CD1c-positive myeloid dendritic cell (primary cell): ENCODE measurements at regions not wholly inside any gene's neighbourhood (a gene's known extent, or its start where the extent isn't known, plus 50 kb on each side); places are given as distances from the start of the nearest gene placed in this dataset.

Source experiments
- DNase-seq: peaks from one replicate; pipeline ENCODE4 v3.0.0-alpha.2; 2016; ENCODE audit errors: extremely low spot score

DNA sequence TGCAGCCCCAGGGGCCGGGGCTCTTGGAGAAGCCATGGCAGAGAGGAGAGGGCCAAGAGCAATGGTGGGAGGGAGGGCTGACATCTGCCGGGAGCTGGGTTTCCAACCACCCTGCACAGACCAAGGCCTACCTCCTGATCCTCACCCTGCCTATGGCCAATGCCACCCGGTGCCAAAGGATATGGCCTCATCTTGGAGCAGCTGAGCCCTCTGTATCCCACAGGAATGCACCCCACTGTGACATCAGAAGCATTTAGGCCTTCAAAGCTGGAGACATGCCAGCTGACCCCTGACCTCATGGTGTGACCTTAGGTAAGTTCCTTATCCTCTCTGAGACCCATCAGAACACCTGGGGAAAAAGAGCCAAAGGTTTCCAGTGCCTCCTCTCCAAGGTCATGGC lies 113.6 kb upstream of the ZMIZ1 start:
- DNase-seq = no peak

DNA sequence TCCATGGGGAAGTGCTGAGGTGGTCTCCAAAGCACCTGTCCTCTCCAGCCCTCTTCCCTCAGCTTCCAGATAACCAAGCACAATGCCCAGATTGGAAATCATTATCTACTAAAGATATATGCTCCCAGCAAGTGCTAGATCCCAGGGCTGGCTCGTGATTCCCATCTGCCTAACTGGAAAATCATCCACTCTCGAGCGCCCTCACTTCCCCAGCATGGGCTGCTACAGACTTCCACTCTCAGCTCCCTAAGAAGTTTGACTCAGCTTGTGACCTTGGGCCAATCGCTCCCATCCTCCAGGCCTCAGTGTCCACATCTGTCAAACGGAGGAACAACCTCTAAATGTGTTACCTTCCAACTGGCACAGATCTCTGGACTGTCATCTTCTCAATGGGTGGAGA lies 112.4 kb upstream of the ZMIZ1 start:
- no peak for DNase-seq

DNA sequence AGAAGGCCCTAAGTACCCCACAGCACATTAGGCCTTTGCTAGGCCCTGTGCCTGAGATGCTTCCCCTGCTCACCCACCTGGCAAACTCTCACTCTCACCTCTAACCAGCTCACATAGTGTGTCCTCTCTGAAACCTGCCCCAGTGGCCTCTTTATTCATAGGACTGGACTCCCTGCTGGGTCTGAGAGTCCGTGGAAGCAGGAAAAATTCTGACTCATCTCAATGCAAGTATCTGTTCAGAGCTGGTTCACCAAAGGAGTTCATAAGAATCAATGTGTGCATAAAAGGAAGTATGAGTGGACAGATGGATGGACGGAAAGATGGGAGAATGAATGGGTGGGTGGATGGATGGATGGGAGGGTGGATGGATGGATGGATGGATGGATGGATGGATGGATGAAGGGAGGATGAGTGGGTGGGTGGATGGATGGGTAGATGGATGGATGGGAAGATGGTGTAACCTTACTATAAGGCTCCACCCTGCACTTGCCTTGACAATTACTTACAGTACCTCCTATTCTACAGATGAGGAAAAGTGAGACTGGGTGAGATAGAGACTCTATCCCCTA lies 111.2 kb upstream of the ZMIZ1 start:
- no peak for DNase-seq

DNA sequence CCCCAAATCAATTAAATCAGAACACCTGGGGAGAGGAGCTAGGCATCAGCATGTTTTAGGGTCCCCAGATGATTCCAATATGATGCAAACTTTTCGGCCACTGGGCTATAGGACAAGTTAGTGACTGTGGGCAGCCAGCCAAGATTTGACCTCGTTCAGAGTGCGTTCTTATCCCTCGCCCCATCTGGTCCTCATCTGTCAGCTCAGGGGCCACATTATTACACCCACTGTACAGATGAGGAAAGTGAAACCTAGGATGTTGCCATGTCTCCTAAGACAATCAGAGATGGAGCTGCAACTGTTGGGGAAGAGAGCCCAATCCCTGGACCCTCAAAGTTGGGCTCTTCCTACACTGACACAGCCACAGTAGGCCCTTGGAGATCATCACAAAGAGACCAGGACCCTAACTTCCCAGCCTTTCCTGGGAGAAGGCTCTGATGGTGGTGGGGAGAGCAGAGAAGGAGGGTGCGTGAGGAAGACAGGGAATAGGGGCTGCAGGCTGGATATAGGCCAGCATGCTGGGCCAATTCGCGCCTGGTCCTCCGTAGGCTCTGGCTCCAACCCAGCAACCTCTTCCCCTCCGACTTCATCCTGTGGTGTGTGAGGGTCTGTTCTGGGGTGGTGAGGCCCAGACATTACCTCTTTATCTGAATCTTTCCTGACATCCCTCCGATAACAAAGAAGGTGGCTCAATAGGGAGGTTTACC lies 109.4 kb upstream of the ZMIZ1 start:
- no peak for DNase-seq

DNA sequence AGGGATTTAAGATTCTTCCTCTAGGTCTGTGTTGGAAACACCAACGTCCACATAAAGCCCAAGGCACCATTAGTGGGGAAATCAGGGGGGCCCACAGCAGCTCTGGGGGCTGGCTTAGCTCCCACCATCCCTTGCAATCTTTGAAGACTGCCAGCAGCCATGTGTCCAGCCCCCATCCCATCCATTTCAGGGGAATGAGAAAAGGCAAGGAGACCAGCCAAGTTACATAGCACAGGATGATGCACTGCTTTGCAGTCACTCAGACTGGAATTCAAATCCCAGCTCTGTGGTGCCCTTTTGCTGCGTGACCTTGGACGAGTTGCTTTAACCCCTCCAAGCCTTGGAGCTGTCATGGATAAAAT lies 108.9 kb upstream of the ZMIZ1 start:
- DNase-seq = no peak

DNA sequence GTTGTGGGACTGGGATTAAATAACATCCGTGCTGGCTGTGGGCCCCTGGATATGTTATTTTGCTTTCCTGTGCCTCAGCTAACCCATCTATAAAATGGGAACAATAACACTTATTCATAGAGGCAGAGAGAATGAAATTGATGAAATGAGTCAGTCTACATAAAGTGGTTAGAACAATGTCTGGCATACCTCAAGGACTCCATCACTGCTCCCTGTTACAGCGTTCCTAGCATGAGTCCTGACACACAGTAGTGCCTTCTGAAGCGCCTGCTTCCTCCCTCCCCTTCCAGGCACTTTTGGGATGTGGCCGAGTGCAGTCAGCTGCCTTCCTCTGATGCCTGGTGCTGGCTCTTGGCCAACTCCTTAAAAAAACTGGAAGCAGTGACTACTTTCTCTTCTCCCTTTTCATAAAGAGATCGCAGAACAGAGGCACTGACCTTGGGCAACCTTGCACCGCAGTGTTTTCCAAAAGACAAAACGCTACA lies 108.4 kb upstream of the ZMIZ1 start:
- DNase-seq = peak; percentile 92

DNA sequence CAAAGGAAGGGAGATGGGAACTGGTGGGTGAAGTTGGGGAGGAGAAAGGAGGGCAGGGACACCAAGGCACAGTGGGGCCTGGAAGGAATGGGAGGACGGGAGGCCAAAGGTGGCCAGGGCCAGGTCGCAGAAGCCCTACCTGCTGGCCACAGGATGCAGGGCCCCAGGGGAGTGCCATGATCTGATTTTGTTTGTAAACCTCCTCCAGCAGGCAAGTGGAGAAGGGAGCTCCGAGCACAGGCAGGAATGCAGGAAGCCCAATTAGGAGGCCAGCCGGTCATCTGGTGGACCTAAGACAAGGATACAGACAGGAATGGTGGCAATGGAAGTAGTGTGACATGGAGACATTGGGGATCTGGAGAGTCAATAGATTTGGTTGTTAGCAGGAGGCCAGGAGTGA lies 107.0 kb upstream of the ZMIZ1 start:
- no peak for DNase-seq

DNA sequence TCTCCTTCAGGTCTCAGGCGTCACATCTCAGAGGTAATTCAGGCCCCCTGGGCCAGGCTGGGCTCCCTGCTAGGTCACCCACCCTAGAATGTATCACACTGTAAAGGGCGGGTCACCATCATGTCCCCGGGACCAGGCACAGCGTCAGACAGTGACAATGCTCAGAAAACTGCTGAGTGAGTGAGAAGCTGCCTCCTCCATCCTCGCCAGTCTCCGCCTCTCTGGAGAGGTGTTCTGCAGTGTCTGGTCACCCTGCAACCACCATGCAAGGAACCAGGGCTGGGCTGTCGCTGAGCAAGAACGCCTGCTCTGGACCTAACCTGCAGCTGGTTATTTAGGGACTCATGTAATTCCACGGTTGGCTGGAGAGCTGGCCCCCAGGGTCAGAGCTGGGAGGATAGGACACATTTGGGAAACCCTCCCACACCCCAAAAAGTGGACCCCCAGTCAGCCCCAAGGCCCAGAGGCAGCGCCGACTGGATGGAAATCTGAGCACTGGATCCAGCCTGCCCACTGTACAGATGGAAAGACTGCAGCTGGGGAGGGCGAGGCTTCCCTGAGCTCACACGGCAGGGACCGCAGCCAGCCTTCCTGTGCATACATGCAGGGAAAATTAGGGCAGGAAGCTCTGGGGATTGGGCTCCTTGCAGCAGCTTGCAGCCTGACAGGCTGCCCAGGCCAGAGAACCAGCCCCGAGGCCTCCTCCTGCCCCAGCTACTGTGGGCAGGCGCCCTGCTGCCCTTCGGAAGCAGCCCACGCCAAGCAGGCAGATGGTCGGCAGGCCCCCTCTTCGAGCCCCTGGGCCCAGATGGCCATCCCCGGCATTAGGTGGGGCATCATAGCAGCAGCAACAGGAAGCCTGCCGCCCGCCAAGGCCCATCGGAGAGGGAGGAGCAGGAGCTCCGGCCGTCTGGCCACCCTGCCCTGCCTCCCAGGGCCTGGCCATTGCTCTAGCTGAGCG lies 105.4 kb upstream of the ZMIZ1 start:
- no peak for DNase-seq

DNA sequence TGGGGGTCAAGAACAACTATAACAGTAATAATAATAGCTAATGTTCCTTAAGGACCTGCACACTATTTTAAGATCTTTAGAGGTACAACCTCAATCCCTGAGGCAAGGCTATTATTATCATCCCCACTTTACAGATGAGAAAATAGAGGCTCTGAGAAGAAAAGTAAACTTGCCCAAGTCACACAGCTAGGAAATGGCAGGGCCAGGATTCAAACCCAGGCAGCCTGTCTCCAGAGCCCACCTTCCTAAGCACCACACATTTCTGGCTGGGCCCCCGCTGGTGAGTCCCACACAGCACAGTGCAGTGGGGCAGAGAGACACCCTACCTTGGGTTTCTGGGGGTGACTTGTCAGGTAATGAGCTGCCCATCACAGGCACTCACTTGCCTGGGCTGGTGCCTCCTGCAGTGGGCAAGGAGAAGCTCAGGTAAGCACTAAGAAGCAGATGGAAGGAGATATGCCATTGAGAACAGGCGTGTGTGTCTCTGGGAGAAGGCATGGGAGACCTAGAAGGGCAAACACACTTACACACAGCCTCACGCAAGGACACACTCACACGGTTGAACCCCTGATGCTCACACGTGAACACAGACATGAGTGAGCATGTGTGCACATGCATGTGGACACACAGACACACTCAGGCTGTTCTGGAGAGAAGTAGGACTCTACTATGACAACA lies 104.4 kb upstream of the ZMIZ1 start:
- DNase-seq = no peak

DNA sequence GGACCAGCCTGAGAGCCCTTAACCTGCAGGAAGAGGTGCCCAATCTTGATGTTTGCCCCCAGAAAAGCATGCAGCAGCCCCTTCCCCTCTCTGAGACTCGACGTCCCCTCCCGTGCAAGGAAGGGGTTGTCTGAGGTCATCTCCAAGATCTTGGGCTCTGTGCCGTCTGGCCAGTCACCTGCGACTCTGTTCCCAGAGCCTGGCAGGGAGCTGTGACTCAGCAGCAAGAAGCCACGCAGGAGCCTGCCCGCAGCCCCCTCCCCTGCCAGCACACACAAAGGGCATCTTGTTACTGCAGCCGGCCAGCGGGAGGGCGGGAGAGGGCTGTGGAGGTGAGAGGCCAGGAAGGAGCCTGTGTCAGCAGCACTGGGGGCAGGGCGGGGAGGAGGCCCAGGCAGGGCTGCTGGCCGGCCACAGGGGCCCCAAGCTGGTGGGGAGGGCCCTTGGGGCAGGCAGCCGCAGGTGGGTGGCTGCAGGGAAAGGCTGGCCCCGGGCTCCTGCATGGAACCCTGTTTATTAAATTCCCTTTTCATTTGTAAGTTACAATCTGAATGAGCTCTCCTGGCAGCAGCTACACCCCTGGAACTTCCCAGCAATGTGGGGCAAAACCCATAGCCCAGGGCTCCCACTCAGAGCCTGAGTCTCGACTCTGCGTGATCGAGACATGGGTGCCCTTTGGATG lies 103.7 kb upstream of the ZMIZ1 start:
- DNase-seq = no peak

DNA sequence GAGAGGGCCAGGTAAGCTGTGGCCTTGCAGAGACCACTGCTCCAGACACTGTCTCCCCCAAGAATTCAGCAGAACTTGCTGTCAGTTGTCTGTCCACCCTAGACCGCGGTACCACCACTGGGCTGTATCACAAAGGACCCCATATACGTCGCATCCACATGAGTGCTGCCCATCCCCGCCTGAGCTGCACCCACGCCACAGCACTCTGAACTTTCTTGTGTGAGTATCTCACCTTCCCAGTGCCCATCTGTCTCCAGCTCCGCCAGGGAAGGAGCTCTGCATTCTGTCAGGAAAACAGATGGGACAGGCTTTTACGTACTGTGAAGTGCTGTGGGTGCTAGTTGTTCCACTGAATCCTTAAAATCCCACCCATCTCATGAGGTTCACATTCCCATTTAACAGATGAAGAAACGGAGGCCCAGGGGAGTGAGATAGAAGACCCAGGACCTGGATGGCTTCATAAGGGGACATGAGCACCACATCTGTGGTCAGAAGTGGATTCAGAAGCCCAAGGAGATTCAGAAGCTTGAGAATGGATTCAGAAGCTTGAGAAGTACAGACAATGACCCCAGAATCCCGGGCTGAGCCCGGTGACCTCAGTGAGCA lies 102.5 kb upstream of the ZMIZ1 start:
- DNase-seq = no peak

DNA sequence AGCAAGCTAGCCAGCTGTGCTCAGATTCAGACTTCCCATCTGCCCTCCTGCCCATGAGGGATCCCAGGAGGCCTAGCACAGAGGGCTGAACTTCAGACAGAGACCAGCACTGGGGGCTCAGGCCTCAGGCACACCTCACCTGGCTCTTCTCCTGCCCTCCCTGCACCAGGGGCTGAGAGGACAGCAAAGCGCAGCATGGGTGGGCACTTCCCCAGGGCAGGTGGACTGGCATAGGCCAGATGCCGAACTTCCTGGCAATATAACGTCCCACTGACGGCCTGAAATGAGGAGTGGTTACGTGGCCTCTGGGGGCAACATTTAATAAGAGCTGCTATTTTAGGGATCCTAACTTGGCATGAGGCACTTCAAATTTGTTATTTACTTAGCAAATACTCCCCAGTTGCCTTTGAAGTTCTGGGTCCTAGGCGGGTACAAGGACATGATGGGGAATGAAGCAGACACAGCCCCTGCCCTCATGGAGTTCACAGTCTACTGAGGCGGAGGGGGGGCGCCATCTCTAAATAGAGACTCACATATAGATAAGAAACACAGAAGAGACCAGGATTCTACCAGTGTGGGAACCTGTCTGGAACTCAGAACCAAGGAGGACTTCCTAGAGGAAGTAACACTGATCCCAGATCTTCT lies 101.8 kb upstream of the ZMIZ1 start:
- no peak for DNase-seq

DNA sequence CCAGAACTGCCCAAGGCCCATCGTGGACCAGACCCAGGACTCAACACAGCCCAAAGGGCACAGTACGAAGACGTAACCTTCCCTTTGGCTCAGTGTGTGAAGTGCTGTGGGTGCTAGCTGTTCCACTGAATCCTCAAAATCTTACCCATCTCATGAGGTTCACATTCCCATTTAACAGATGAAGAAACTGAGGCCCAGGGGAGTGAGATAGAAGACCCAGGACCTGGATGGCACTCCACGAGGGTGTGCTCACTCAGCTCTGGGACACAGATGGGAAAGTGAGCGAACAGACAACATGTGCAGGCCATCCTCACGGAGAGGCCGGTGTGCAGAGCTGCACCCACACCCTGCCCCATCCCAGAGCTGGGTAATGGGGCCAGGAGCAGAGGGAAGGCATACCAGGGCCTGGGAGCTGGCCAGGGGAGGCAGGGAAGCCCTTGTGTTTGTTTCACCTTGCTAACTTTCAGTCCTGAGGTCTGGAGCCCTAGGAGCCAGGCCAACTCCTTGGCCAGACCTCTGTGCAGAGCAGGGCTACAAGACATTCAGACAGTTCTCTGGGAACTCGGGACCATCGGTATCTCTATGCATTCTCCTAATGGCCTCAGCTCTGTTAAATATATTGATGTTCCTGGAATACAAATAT lies 100.3 kb upstream of the ZMIZ1 start:
- no peak for DNase-seq

DNA sequence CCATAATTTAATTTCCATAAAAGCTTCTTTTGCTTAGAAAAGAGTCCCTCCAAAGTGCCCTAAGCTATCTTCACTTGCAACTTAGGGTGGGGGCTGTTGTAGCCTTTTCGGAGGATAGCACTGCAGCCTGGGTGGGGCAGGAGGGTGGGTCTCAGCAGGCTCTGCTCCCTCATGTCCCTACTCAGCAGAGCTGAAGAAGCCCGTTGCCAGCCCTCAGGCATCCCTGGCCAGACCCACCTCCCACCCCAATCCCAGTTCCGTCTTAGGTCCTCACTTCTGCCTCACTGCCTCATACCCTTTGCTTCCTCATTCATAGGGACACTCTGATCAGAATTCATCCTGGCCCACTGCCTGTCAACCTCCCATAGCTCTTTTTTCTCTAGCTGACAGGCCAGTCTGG lies 99.8 kb upstream of the ZMIZ1 start:
- peak; percentile 84 for DNase-seq

DNA sequence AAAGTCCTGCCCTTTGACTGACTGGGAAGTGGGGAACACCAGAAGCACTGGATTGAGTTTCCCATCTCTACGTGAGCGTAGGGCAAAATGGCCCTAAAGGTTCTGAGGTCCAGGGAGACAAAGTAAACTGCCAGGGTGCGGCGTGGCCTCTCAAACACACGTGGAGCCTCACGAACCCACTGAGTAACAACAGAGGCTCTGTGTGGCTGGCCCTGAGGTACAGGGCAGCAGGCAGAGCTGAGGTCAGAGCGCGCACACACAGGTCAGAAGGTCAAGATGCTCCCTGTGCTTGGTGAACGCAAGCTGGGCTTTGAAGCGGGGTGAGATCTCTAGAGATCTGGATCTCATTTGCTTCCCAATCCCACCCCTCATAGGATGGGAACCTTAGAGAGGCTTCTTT lies 99.0 kb upstream of the ZMIZ1 start:
- no peak for DNase-seq

DNA sequence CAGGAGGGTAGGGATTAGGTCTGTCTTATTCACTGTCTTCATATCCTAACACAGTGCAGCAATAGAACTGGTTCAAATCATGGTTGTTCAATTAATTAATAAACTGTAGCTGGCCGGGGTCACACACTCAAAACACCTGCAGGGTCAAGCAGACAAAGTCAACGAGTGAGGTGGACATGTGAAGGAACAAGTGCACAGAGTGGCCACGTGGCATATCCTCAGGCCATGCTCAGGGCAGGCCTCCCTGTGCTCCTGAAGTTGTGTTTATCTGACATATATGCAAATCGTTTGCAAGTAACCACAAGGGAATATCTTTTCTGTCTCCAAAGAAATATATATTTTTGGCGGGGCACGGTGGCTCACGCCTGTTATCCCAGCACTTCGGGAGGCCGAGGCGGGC lies 98.5 kb upstream of the ZMIZ1 start:
- DNase-seq = no peak

DNA sequence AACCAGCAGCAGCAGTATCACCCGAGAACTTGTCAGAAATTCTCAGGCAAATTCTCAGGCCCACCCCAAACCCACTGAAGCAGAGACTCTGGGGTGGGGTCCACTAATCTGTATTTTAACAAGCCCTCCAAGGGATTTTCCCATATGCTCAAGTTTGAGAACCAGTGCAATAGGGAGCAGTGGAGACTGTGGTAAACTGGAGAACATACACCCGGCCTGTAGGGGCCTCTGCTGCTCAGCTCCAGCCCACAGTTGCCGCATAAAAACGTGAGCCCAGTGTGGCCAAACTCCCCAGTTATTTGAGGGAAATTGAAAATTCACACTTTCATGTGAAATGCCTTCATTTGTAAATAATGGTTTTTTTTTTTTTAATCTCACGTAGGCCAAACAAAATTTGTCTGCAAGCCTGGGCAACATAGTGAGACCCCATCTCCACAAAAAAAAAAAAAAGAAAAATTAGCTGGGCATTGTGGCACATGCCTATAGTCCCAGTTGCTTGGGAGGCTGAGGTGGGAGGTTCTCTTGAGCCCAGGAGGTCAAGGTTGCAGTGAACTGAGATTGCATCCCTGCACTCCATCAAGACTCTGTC lies 97.6 kb upstream of the ZMIZ1 start:
- no peak for DNase-seq

DNA sequence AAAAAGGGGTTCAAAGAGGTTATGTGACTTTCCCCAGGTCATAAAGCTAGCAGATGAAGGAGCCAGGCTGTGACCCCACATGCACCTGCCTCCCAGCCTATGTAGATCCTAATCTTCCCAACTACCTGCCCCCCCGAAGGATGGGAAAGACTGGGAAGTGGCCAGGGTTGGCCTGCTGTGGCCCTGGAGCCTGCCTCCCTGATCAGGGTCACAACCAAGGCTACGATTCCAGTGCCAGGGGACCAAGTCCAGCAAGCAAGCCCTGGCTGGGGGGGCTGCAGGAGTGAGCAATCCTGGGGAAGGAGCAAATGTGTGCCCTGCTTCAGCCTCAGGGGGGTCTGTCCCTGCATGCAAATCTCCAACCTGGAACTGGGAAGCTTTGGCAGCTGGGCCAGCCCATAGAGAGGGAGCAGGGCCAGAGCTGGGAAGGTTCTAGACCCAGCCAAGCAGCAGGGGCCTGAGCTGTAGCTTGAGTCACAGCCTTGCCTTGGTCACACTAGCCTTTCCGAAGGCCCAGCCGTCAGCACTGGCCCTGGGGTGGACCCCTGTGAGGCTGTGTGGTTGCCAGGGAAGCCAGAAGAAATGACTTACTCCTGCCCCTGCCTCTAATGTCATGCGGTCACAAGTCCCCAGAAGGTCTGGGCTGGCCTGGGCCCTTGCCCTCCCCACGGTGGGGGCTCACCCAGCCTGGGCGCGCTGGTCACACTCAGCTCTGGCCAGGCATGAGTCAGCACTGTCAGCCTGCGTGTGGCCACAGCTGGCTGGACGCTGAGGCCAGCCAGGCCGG lies 96.4 kb upstream of the ZMIZ1 start:
- peak; percentile 77 for DNase-seq
